GOT3 (cell line): ENCODE measurements at regions not wholly inside any gene's neighbourhood (a gene's known extent, or its start where the extent isn't known, plus 50 kb on each side); places are given as distances from the start of the nearest gene placed in this dataset.

ENCODE experiments used
- DNase-seq: peaks from one replicate; lab custom pipeline; 2025; ENCODE audit warnings: mixed read lengths; lab: John Stamatoyannopoulos, UW

DNA sequence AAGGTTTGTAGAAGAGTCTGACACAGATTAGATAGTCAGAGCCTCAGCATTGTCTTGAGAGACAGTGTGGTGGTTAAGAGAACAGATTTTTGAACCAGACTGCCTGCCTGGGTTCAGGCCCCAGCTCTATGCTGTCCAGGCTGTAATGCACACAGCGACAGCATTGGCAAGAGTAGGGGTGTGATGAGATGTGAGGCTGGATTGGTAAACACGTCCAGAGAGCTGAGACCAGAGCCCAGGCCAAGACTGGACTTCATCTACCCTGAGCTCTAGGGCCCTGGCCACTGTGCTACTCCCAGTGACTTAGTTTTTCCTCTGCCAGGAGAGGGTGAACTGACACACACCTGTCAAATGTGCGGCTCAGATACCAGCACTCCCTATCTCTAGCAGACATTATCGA is 360.4 kb downstream of the RPS24 start:
- no peak for DNase-seq

DNA sequence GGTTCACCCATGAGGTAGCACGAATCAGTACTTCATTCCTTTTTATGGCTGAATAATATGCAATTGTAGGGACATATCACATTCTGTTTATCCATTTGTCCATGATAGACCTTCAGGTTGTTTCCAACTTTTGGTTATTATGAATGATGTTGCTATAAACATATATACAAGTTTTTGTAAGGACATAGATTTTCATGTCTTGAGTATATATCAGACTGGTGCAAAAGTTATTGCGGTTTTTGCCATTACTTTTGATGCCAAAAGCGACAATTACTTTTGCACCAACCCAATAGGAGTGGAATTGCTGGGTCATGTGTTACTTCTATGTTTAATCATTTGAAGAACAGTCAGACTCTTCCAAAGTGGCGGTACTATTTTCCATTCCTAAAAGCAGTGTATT is 361.5 kb downstream of the RPS24 start:
- no peak for DNase-seq

DNA sequence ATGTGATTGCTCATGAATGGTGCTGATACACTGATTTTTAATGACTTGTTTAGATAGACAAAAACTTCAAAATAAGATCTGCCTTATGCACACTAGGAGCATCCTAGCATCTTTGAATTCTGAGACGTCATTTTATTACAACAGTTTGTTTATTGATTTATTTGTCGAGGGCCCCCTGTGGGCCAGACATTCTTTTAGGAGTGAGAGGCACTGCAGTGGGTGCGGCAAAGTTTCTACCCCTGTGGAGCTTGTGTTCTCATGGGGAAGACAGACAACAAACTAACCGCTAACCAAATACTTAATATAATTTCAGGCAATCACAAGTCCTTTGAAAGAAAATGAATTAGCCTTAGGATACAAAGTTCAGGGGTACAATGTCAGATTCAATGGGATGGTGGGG is 363.1 kb downstream of the RPS24 start:
- DNase-seq: no peak

DNA sequence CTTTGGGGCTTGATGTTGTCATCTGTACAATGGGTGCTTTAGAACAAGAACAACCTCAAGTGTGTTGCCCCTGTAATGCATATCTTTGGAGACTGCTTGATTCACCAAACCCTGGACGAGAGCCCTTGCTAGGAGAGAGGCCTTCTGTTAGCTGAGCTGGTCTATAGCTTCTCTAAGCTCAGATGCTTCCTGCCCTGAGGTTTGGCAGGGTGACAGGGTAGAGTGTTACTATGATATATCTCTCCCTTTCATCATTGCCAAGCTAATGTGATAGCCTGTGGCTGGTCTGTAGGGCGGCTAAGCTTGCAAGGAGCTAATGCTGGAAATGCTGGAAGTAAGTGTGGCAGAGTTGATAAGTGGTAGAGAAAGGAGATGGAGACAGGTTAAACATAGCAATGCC is 364.1 kb downstream of the RPS24 start:
- no peak for DNase-seq

DNA sequence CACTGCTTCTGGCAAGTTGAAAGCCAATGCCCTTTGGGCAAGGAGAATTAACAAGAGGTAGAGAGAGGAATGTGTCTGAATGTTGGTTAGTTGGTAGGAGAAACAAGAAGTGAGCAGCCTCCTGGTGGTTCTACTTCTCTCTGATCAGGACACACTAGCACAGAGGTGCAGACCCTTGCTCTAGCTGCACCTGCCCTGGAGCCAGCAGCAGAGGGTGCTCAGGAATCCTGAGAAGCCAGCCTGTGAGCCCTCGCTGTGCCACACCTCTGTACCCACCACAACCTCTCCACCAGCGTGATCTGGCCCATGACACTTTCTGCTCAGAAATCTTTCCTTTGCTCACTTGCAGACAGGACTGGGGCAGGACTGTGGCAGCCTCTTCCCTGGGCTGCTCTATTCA is 364.7 kb downstream of the RPS24 start:
- DNase-seq: no peak

DNA sequence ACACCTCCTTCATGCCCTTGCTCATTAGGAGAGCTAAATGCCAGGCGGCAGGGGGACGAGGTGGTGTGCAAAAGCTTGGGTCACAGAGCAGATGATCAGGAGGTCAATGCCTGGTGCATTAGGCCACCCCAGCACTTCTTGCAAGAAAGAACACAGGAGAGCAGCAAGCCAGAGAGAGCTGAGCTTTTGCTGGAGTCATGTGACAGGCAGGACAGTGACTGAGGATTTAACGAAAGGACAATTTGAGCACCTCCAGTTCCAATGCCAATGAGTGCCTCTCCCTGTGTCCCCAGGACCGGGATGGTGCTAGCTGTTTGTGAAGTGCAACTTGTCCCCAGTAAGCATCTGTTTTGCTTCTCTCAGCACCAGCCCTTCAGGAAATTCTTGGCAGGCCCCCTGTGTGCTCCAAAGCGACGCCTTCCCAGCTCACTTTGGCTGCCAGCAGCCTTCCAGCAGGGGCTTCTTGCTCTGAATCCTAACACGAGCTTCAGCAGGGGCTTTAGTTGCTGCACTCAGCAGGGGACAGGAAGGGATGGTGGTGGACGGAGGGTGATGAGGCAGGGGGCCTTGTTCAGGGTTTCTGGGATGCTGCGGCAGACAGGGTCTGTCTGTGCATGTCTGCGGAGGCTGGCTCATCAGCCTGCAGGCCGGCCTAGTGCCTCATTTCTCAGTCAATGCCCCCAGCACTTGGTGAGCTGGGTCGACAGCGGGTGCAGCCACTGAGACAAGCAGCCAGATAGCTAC is 368.1 kb downstream of the RPS24 start:
- no peak for DNase-seq

DNA sequence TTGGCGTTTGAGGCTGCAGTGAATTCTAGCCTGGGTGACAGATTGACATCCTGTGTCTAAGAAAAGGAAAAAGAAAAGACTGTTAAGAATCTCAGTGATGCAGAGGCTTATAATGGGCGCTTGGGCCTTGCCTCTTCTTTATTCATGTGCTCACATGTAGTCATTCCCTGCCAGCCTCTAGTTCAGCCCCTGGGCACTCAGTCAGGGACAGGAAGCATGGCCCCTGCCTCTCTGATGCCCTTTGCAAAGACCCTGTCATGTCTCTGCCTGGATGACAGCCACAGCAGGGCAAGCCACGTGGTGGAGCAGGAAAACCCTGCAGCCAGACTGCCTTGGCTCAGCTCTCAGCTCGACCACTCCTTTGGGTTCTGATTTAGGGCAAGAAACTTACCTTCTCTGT is 368.9 kb downstream of the RPS24 start:
- no peak for DNase-seq

DNA sequence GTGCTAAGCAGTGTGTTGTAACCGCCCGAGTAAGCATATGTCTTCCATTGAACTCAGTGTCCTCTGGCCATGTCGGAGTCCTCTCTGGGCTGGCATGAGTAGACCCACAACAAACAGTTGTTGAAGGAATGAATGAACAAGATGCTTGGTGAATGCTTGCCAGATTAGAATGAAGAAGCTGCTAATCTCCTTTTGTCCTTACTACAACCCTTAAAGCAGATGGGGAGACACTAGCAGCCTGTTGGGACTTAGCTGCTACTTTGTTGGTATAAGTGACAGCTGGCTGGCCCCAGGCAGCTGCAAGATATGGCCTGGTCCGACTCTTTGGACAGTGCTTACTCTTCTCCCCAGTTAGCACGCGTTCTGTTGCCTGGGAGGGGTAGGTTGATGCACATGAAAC is 370.1 kb downstream of the RPS24 start:
- no peak for DNase-seq

DNA sequence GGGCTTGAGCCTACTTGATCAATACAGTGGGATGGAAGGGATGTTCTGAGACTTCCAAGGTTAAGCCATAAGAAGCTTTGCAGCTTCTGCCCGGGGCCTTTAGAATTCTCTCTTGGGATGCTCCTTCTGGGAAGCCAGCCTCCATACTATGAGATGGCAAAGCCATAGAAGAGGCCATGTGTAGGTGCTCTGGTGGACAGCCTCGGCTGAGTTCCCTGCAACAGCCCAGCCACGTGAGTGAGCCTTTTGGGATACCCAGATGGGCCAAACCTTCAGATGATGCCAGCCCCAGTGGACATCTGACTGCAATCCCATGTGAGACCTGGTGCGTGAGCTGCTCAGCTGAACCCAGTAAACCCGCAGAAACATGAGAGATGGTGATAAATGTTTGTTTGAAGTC is 370.6 kb downstream of the RPS24 start:
- no peak for DNase-seq

DNA sequence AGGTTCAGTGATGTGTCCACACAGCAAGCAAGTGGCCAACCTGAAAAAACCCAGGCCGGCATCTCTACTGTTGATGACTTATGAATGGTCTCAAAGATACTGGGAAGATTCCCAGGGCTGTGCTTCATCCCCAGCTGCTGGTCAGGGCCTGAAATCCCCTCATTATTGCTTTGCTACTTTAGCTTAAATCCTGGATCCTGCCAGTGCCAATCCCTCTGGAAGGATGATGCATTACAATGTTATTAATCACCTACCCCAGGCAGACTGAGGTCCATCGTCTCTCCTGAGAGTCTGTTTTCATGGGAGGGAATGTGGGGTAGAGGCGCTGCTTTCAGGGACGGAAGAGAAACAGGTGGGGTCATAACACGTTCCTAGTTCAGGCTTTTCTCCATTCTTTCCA is 371.6 kb downstream of the RPS24 start:
- no peak for DNase-seq

DNA sequence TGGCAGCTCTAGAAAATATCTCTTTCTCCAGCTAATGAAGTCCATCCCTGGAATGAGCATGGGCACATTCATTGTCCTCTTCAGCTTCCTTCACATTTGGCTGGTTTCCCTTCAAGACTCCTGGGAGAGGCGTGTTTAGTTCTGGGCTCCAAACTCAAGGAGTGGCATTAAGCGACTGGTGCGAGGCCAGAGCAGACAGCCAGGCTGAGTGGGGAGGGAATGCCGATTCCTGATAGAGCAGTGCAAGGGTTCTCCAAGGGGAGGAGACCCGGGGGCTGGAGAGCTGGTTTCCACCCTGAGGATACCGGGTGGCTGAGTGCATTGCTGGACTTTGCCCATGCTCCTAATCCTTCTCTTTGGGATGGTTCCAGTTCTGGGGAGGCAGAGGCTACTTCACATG is 372.1 kb downstream of the RPS24 start:
- no peak for DNase-seq

DNA sequence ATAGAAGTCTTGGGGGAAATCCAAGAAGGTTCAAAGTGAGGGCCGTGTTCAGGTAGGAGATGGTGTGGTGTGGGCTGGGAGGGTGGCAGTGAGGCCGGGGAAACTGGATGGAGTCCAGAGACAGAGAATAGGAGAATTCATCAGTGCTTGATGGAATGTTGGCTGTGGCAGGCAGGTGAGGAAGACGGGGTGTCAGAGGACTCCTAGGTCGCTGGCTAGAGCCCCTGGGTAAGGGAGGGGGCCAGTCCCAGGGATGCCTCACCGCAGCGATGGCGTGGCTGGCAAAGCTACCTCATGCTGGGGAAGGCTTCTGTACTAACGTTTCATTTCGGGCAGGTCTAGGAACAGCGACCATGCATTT is 373.0 kb downstream of the RPS24 start:
- no peak for DNase-seq

DNA sequence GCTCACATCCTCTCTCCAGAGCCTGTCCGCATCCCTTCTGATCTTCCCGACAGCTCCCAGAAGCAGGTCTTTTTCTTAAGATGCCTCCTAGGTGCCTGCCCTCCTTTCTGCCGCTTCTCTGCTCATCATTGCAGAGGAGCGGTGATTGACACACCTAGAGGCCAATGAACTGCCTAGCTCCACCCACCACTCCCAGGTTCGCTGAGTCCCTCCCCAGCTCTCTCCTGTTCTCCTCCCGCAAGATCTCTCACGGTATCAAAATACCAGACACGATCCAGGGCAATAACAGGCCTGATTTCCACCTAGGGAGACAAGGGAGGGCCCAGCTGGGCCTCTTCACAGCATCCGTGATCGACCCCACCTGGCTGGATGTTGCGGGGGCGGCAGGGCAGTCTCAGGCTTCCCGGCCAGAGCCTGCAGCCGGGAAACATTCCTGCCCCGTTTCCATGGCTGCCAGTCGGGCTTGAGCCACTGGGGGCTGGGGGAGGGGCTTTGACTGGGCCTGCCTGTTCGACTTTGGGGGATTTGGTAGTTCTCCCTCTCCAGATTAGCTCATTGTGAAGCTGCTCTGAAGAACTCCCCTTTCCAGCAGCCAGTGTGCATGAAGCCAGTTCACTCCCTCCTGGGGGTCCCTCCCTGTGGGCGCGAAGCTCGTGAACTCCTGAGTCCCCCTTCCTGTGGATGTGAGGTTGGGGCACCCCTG is 373.5 kb downstream of the RPS24 start:
- no peak for DNase-seq

DNA sequence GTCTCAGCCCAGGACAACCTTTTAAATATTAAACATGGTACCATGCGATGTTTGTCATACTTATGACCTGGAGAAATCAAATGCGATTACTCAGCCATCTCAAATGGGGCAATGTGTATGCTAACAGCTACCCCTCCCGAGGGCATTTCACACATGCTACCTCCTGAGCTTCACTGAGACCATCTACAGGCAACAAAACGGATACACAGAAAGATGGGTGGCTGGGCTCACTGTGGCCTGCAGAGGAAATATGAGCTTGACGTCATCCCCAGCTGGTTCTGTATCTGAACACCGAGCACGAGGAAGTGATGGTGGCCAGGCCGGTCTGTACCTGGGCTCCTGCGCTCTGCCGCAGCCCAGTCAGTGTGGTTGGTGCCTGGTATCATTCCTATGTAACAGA is 374.3 kb downstream of the RPS24 start:
- no peak for DNase-seq

DNA sequence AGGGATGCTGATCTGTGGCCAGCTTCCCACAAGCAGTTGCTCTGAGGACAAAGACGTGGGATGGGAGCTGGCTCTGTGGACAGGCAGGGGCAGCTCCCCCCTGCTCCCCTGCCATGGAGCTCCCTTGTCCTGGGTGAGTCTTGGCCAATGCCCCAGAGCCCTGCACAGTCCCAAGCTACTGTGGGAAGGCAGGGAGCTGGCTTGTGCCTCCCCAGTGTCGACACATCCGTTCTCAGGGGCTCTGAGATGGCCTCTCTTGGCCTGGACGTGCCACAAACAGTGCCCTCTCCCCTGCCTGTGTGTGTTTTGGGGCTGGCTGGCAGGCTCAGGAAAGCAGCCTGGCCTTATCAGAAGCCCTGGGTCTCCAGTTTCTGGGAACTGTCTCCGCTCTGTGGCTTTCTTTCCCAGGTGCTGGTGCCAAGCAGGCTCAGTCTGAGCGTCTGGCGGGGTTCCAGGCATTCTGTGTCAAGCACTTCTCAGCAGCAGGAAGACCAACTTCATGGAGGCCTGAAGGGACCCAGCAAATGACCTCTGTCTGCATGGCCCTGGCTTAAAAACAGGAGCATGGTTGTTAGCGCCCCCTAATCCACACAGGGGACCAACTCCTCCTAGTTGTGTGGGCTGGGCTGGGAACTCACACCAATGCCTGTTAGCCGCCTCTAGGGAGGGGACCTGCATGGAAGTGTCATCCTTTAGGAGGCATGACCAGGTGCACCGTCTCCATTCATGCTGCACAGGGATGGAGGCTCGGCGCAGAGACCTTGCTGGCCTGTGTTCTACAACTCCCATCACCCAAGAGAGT is 375.2 kb downstream of the RPS24 start:
- DNase-seq: no peak

DNA sequence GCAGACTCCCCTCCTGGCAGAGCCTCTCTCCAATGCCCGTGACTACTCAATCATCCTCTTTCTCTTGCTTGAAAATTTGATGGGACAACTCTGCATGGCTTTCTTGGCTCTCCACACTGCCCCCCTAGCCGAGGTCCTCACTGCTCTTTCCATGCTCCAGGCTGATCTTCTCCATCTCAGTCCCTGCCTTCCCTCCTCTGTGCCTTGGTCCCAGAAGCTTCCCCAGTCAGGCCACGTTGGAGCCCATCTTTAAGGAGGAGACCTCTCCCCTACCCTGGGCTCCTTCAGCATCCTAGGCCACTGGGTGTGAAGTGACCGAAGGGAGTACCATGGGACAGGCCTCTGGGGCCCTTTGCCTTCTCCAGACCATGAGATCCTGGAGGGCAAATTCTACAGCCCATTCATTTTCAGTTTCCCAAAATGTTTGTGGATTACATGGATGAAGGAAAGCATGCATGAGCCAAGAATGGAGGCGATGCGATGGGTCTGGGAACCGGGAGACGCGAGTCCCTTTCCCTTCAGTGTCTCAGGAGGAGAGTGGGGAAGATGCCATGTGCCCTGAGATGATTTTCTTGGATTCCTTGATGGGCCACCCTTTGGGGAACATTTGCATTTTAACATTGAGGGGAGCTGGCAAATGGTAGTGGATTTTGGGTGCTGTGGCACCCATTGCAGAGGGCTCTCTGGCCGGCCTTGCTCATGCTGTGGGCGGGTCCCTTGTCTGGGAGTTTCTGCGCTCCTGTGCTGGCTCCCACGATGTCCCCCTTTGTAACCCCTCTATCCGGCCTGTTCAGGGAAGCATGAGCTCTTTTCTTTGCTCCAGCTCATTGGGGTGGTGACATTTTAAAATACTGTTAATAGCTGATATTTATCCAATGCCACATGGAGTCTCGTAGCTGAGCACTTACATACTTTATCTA is 376.6 kb downstream of the RPS24 start:
- DNase-seq: no peak

DNA sequence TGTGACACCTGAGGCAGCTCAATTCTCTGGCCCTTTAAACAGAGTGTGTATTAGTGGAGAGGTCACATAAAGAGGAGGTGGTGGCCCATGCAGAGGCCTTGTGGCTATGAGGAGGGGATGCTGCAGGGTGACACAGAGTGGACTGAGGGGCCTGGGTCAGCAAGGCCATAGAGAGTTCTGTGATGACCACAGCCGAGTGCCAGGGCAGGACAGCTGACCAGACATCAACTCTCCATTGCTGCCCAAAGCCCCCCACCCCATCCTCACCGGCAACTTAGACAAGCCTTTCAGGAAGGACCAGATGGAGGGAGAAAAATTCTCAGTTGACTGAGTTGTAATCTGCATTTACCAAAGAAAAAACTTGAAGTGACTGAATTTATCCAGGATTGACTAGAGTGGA is 378.1 kb downstream of the RPS24 start:
- DNase-seq: no peak

DNA sequence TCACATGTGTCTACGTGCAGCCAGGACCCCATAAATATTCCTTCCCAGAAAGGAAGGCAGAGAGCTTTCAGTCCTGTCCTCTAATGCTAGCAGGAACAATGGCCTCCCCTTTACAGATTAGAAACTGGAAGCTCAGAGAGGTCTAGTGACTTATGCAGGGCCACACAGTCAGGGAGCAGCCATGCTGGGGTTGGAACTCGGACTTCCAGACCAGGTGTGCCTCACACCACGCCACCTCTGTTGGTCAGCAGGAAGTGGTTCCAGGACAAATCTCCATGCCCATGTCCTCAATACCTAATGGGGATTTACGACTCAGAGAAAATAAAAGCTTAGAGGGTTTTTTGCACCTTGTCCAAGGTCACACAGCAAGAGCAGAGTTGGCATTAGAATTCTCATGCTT is 378.9 kb downstream of the RPS24 start:
- no peak for DNase-seq

DNA sequence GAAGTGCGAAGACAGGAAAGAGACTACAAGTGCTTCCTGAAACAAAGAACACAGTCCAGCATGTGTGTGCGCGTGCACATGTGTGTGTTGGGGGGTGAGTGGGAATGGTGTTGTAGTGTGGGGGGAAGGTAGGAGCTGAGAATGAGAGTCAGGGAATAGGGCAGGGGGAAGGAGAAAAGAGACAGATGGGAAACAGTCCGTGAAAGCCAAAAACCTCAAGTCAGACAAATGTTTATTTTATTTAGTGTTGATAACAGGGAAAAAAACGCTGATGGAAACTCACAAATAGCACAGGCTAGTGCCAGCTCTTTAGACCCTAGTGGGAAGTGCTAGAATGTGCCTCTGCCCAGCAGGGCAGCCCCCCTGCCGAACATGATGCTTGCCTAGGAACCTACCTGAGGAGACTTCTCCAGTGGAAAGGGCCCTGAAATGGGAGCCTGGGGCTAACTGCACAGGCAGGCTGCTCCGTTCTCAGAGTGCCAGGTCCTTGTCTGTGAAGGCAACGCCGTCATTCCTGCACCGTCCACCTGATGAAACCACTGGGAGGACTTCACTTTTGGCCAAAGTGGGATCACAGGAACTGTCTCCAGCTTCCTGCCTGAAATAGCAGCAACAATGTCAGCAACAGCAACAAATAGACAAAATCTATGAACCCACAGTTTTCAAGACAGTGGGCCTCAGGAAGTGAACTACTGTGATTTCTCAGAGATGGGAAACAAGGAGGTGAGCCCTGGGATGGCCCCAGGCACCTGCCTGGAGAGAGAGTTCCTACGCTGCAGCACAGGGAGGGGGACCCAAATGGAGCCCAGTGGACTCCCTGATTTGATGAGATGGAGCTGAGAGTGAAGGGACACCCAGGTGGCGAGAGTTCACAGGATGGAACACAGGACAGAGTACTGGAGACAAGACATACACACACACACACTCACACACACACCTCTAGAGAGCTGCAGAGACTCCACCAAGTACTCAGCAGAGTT is 379.7 kb downstream of the RPS24 start:
- no peak for DNase-seq

DNA sequence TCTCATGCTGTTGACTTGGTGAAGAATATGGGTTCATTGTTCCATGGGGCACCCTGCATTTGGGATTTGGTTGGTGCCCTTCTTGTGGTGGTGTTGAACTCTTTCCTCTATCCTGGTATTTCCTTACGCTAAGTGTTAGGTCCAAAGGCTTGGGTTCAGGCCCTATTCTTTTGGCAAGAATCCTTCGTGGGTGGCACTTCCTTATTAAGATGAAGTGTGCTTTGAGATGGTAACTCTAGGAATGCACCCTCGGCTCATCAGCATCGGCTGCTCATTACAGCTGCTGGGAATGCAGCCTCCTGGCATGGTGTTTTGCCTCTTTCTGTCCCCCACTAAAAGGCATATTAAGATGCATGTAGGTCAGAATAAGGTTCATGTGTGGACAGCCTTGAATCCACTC is 380.7 kb downstream of the RPS24 start:
- DNase-seq: no peak

DNA sequence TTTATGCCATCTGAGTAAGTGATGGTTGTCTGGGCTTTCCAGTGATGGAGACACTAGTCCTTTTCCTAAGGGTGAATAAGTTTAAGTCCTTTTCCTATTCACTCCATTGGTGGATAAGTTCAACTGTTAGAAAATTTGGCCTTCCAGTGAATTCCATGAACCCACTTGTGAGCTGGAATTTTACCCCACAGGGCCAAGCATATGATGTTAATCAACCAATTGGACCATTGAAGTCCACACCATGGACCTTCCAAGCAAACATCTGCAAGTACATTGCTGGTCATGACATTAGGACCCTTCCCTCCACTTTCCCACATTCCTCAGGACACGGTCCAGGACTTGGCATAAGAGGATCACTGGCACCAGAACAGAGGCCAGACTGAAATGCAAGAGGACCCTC is 381.4 kb downstream of the RPS24 start:
- no peak for DNase-seq
